Stimulated activated CD4-positive, alpha-beta T cell treated with anti-CD3 and anti-CD28 coated beads, Interleukin-15, amount 100 ng/mL, for 48 hours (primary cell): ENCODE measurements at regions not wholly inside any gene's neighbourhood (a gene's known extent, or its start where the extent isn't known, plus 50 kb on each side); places are given as distances from the start of the nearest gene placed in this dataset.
"Not testable (repeated sequence)": the region's sequence is repeated elsewhere in the genome, so short reads cannot be mapped to it uniquely, and the experiment has no call there.

Source experiments
- DNase-seq, 2 donors: peaks; one replicate each; pipeline ENCODE4 v3.0.0-alpha.2; 2020; ENCODE audit warnings: low read depth in 2 of 2

DNA sequence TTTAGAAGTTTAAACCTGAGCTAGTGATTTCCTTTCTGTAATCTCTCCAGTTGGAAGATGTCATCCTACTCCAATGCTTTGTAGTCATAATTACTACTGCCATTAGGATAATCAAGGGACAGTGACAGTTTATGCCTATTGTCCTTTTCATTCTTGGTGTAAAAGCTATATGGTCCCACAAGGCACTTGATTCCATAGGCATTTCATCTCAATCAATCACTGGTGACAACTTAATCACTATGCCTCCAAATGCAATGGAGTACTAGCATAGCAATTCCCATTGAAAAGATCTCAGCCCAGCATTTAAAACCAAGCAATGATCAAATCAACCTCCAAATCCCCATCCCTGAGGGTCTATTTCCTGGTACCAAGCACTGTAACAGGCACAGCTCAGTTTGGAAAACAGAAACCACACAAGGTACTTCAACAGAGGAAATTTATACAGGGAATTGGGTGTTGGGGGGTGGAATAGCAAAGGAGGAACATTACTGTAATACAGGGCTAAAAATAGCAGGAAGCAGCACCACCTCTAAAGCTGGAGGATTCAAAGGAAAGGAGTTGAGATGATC is 51.0 kb downstream of the FHIP2A start:
- no peak for DNase-seq

DNA sequence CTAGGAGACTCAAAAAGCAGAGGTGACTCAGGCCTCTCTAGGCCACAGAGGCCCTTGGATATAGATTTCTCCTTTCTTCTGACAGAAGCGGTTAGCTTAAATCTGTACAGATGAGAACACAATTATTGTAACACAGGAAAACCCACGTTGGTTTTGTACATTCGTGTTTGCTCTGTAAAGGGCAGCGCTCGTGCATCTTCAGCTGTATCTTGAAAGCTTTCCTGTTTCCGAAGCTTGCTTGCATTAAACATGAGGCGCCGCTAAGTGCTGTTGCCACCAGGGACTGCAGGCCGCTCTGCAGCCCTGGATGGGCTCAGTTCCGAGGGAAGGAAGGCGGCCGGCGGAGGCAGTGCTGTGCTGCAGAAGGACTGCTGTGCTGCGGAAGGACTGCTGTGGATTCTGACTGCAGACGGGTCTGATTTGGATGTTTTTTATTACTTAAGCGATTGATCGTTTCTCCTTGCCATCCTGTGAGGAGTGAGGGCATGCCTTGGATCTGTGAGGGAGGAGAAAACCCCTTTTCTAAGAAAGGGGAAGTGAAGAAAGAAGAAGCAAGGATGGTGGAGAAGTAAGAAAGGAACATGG is 53.3 kb downstream of the FHIP2A start:
- no peak for DNase-seq

DNA sequence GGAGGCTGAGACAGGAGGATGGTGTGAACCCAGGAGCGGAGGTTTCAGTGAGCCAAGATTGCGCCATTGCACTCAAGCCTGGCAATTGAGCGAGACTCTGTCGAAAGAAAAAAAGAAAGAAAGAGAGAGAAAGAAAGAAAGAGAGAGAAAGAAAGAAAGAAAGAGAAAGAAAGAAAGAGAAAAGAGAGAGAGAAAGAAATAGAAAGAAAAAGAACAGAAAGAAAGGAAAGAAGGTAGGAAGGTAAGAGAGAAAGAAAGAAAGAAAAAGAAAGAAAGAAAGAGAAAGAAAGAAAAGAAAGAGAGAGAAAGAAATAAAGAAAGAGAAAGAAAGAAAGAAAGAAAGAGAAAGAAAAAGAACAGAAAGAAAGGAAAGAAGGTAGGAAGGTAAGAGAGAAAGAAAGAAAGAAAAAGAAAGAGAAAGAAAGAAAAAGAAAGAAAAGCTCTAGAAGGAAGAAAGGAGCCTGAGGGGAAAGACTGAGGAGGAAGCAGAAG is 54.1 kb downstream of the FHIP2A start:
- not testable (repeated sequence) for DNase-seq

DNA sequence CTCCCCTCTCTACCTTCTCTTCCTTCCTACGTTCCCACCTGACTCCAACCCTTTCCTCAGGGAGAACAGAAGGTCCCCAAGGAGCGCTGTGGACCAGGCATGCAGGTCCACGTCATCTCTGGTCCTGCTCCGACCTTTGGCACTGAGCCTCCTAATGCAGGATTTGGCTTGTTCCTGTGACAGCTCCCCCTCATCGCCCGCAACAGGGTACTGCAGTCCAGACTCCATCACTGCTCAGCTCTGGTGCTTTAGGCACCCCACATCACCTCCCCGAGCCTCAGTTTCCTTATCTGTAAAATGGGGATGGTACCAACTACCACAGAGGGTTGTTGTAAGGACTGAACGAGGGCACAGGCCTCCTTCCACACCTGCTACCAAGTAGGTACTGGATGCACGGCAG is 54.6 kb downstream of the FHIP2A start:
- DNase-seq = no peak

DNA sequence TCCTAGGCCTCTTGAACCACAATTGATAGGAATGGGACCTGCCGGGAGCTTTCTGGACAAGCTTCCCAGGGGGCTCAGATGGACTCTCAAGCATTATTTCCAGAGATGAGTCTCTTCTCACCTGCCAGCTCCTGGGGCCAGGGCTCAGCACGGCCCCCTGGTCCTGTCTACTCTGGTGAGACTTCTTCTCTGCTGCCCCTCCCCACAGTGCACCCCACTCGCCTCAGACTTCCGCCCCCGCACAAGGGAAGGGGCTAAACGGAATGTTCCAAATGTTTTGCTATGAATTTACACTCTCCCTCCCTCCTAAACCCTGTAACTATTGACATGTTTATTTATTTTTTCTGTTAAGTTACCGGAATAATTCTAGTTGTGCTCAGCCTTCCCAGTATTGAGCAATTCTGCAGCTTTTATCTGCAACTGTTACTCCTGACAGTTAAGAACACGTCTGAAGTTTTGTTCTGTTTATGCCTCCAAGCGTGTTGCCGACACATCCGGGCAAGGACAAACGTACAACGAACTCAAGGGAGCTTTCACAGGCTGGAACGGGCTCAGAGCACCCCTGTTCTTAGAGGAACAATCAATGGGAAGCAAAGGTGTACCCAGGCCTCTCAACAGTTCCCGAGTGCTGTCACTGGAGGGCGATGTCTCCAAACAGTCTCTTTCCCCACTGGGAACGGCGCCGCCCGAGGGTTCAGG is 55.2 kb downstream of the FHIP2A start:
- peak; percentile 15 to 38 for DNase-seq

DNA sequence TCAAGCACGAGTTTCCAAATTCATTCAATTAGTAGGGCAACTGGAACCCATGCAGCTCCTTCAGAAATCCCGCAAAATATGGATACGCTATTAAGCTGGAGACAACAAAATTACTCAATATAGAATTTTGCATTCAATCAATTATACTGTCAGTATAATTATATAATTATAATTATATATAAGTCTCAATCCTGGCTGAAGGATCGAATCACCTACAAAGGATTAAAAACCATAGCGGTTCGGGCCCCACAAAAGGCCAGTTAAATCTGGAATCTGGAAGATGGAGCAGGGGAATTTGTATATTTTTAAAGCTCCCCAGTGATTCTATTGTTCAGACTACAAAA is 55.7 kb downstream of the FHIP2A start:
- DNase-seq = no peak

DNA sequence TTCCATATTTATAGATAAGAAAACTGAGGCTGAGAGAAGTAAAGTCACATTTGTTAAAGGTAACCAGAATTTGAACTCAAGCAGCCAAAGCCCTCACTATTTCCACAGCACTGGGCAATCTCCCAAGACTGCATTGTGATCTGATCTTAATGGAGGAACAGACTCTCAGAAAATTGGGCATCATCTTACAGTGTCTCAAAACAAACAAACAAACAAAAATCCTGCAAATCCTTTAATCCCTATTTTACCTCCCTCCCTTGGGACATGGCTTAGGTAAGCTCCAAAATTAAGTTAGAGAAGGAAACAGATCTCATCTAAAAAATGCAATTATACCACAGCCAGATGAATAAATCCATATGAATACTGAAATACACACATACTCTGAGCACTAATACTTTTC is 57.5 kb downstream of the FHIP2A start:
- DNase-seq = no peak

DNA sequence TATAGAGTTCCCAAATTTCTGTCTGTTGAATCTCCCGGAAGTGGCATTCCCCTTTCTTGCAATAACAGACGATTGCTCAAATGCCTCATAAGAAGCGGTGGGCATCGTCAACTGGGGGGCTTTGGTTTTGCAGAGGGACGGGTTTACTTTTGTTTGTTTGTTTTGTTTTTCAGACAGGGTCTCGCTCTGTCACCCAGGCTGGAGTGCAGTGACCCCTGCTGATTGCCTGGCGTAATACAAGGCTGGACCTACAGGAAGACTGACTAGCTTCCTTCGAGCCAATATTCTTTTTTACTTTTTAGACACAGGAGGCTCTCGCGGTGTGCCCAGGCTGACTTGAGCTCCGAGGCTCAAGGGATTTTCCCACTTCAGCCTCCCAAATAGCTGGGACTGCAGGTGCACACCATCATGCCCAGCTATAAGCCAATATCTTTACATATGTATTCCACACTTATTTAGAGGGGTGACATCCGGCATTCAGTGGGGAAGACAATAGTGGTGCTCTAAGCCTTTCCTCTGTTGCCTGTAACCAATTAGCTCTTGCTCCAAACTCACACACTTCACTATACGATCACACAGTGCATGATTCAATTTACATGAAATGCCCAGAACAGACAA is 58.1 kb downstream of the FHIP2A start:
- peak in 1 of 2 donors; percentile 43 for DNase-seq

DNA sequence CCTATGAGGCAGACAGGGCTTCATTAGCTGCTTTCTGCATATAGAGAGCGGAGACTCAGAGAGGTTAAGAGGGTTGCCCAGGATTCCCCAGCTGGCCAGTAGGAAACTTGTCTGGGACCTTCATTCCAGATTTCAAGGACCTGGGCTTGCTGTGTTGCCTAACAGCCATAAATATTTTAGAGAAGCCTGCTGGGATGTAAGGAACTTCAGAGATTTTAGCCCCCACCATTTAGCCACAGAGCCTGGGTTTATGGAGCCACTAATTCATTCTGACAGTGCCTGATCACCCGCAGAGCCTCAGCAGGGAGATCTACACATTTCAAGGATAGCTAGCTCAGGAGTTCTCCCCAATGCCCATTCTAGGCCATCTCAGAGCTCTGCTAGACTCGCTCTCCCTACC is 56.6 kb upstream of the TRUB1 start:
- DNase-seq = no peak

DNA sequence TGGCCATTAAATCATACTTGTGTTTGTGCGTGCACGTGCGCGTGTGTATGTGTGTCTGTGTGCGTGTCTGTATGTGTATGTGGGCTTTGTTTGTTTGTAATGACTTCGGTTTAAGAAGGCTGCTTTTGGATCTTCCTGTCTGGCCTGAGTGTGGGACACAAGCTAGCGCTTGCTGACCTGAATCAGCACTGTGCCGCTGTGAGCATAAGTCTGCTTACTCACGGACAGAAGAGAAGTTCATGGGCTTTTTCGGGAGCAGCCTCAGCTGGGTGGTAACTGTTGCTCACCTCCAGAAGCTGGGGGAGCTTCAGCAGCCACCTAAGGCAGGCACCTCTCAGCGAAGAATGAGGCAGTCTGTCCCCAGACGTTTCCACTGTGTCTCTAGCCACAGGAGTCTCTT is 56.1 kb upstream of the TRUB1 start:
- no peak for DNase-seq

DNA sequence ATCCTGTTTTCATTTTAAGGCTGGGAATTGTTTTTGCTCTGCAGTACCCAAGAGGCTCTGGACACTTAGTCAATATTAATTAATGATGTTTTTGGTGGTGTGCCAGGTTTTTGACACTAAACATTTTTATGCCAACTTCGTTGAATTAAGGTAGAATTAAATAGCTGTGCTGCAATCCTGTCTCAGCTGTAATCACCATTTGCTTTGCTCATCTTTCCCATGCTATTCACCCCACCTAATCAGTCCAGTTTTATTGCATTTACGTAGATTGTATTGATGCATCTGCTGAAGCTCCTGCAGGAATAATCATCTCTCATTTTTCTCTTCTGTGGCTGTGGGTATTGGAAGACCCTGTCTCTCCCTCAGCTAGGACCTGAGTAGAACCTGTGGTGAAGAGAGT is 52.6 kb upstream of the TRUB1 start:
- DNase-seq = no peak
